DOHH2 (cell line): ENCODE measurements at regions not wholly inside any gene's neighbourhood (a gene's known extent, or its start where the extent isn't known, plus 50 kb on each side); places are given as distances from the start of the nearest gene placed in this dataset.

Experiments
- H3F3A ChIP-seq: fragments of 200-600 bp; sonication (generic), shearing (Covaris generic); 2 replicates; pipeline ENCODE4 v1.6.0; 2016; ENCODE audit warnings: antibody characterized with exemption, mild to moderate bottlenecking; ENCODE audit not compliant: control insufficient read depth, insufficient read depth
- H3K27ac ChIP-seq: fragments of 200-600 bp; sonication (generic); 2 replicates; pipeline ENCODE4 v1.5.1; 2014; ENCODE audit warnings: low read depth, mild to moderate bottlenecking, low read length, moderate library complexity
- H3K27me3 ChIP-seq: fragments of 200-600 bp; sonication (generic); 2 replicates; pipeline ENCODE4 v1.6.1; 2014; ENCODE audit warnings: mild to moderate bottlenecking, low read length, mixed read lengths; ENCODE audit not compliant: control insufficient read depth
- H3K36me3 ChIP-seq: fragments of 200-600 bp; sonication (generic); 2 replicates; pipeline ENCODE4 v1.6.1; 2014; ENCODE audit warnings: mild to moderate bottlenecking, low read length, moderate library complexity, mixed read lengths; ENCODE audit not compliant: control insufficient read depth
- H3K4me1 ChIP-seq: fragments of 200-600 bp; sonication (generic); 2 replicates; pipeline ENCODE4 v1.6.1; 2014; ENCODE audit warnings: mild to moderate bottlenecking, low read length, mixed read lengths; ENCODE audit not compliant: control insufficient read depth
- H3K4me2 ChIP-seq: fragments of 200-600 bp; sonication (generic); 2 replicates; pipeline ENCODE4 v1.6.0; 2014; ENCODE audit warnings: mild to moderate bottlenecking, low read length, moderate library complexity
- H3K4me3 ChIP-seq: fragments of 200-600 bp; sonication (generic); 2 replicates; pipeline ENCODE4 v1.5.1; 2014; ENCODE audit warnings: mild to moderate bottlenecking, low read length, mixed read lengths
- H3K79me2 ChIP-seq: fragments of 200-600 bp; sonication (generic); 2 replicates; pipeline ENCODE4 v1.6.1; 2014; ENCODE audit warnings: mild to moderate bottlenecking, low read length, mixed read lengths; ENCODE audit not compliant: control insufficient read depth
- H3K9me2 ChIP-seq: fragments of 200-600 bp; sonication (generic); replicated peaks from 2 replicates; pipeline ENCODE4 v1.6.1; 2014; ENCODE audit warnings: mild to moderate bottlenecking, low read length, mixed read lengths; ENCODE audit not compliant: control insufficient read depth
- H3K9me3 ChIP-seq: fragments of 200-600 bp; sonication (generic); 2 replicates; pipeline ENCODE4 v1.6.1; 2014; ENCODE audit warnings: antibody characterized with exemption, low read length, mixed read lengths; ENCODE audit not compliant: control insufficient read depth, insufficient read depth
- H4K20me1 ChIP-seq: fragments of 200-600 bp; sonication (generic); 2 replicates; pipeline ENCODE4 v1.6.0; 2014; ENCODE audit warnings: low read depth, mild to moderate bottlenecking, antibody characterized with exemption, low read length, moderate library complexity; ENCODE audit not compliant: control insufficient read depth, insufficient read depth
- EZH2phosphoT487 ChIP-seq: fragments of 200-600 bp; sonication (generic); IDR thresholded peaks from 2 replicates; pipeline ENCODE4 v1.6.1; 2017; ENCODE audit warnings: borderline replicate concordance, mild to moderate bottlenecking, antibody characterized with exemption, low read length, moderate library complexity, mixed read lengths
- TF ChIP-seq, protein P1 (sequence below): fragments of 200-600 bp; sonication (generic); IDR thresholded peaks from one replicate; pipeline ENCODE4 v1.5.1; 2014; ENCODE audit warnings: antibody characterized with exemption, mild to moderate bottlenecking, low read depth, low read length; ENCODE audit not compliant: poor library complexity, severe bottlenecking

- Histone ChIP-seq H3K27ac (no peak overlapping the region), H3K9me3 (no peaks in the 10 kb centered on the region), H3K4me3 (no peak overlapping the region), H3K9me2 (no peaks in the 10 kb centered on the region), H3F3A (no peaks in the 10 kb centered on the region), H3K4me1 (no peaks in the 10 kb centered on the region), H4K20me1 (no peaks in the 10 kb centered on the region), H3K36me3 (no peaks in the 10 kb centered on the region), H3K79me2 (no peaks in the 10 kb centered on the region), H3K4me2 (no peak overlapping the region), H3K27me3 (no peaks in the 10 kb centered on the region)
- TF ChIP-seq EZH2phosphoT487: no peak
- TF ChIP-seq, protein P1, sequence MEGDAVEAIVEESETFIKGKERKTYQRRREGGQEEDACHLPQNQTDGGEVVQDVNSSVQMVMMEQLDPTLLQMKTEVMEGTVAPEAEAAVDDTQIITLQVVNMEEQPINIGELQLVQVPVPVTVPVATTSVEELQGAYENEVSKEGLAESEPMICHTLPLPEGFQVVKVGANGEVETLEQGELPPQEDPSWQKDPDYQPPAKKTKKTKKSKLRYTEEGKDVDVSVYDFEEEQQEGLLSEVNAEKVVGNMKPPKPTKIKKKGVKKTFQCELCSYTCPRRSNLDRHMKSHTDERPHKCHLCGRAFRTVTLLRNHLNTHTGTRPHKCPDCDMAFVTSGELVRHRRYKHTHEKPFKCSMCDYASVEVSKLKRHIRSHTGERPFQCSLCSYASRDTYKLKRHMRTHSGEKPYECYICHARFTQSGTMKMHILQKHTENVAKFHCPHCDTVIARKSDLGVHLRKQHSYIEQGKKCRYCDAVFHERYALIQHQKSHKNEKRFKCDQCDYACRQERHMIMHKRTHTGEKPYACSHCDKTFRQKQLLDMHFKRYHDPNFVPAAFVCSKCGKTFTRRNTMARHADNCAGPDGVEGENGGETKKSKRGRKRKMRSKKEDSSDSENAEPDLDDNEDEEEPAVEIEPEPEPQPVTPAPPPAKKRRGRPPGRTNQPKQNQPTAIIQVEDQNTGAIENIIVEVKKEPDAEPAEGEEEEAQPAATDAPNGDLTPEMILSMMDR: no peak
Measured at GRCh38 chr10:111865550-111865949, 318.0 kb downstream of the GPAM start.

DNA sequence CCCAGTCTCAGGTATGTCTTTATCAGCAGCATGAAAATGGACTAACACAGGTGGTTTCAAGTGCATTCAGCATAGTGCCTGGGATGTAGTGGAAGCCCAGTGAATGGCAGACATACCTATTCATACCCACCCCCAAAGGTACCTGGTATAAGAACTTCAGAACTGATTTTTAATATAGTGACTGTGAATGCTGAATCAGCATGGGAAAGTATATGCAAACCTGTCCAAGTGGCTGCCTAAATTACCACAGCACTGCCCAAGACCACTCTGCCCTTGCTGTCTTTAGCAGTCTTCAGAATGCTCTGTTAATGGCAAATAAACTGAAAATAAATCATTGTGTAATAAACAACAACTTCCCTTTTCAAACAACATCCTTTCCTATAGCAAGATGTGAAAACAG lies 312.1 kb downstream of the GPAM start:
- TF ChIP-seq EZH2phosphoT487: no peak
- TF ChIP-seq, protein P1: no peak
- no peaks in the 10 kb centered on the region for H3K27me3 ChIP-seq
- no peak overlapping the region for H3K4me2 ChIP-seq
- H3K9me3 ChIP-seq: no peaks in the 10 kb centered on the region
- no peaks in the 10 kb centered on the region for H3F3A ChIP-seq
- no peaks in the 10 kb centered on the region for H3K9me2 ChIP-seq
- no peaks in the 10 kb centered on the region for H3K36me3 ChIP-seq
- no peaks in the 10 kb centered on the region for H3K79me2 ChIP-seq
- no peak overlapping the region for H3K27ac ChIP-seq
- H3K4me3 ChIP-seq: no peak overlapping the region
- H3K4me1 ChIP-seq: no peaks in the 10 kb centered on the region
- H4K20me1 ChIP-seq: no peaks in the 10 kb centered on the region

DNA sequence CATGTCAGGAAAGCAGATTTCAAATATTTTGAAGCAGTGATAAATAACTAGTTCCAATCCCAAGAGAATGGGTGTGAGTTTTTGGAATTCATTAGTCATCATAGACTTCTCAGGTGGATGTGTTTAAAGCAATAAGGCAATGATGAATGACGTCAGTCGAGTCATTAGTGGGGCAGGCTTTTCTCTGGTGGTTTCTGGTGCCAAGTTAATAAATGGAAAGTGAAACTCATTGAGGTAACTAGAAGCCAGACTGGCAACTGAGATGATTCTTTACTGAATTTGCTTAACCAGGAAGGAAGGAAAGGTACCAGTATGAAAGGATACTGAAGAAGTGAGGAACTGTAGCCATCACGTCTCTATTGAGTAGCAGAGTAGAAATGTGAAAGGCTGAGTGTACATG lies 311.0 kb downstream of the GPAM start:
- Histone ChIP-seq H3K4me2 (no peak overlapping the region), H3K79me2 (no peaks in the 10 kb centered on the region), H3K27me3 (no peaks in the 10 kb centered on the region), H4K20me1 (no peaks in the 10 kb centered on the region), H3F3A (no peaks in the 10 kb centered on the region), H3K4me3 (no peak overlapping the region), H3K9me3 (no peaks in the 10 kb centered on the region), H3K9me2 (no peaks in the 10 kb centered on the region), H3K4me1 (no peaks in the 10 kb centered on the region), H3K36me3 (no peaks in the 10 kb centered on the region), H3K27ac (no peak overlapping the region)
- TF ChIP-seq, protein P1: no peak
- TF ChIP-seq EZH2phosphoT487: no peak

DNA sequence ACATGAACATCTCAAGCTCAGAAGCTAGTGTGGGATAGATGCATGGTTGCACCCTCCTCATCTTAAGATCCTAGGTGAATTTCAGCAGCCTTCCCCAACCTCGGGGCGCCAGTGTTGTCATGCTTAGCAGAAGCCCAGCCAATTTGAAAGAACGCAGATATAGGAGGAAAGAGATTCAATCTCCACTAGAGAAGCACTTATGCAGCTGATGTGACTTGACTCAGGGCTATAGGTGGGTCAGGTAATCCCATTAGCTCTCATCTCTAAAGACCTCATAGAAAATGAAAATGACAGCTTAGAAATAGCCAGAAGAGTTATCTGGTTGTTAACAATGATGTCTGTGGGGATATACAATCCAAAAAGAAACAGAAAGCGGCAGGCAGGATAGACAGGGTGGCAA lies 310.5 kb downstream of the GPAM start:
- Histone ChIP-seq H3K4me2 (no peak overlapping the region), H3K9me3 (peaks cover 4% of the 10 kb centered on the region; the same call in 1 of the 2 replicates), H3K36me3 (no peaks in the 10 kb centered on the region), H3K27me3 (no peaks in the 10 kb centered on the region), H4K20me1 (no peaks in the 10 kb centered on the region), H3K27ac (no peak overlapping the region), H3K4me3 (no peak overlapping the region), H3K4me1 (no peaks in the 10 kb centered on the region), H3K79me2 (no peaks in the 10 kb centered on the region), H3K9me2 (no peaks in the 10 kb centered on the region), H3F3A (no peaks in the 10 kb centered on the region)
- TF ChIP-seq, protein P1: no peak
- TF ChIP-seq EZH2phosphoT487: no peak
